K562 (cell line): ENCODE measurements at regions not wholly inside any gene's neighbourhood (a gene's known extent, or its start where the extent isn't known, plus 50 kb on each side); places are given as distances from the start of the nearest gene placed in this dataset.

Experiments
- BCL6 ChIP-seq: fragments of 250-450 bp; sonication (Bioruptor Pico); IDR thresholded peaks from 2 replicates; pipeline ENCODE4 v1.4.0; 2020
- CBX3 ChIP-seq, 2 experiments: IDR thresholded peaks; 1 replicate in 1 of 2; 2 replicates in 1 of 2; pipeline ENCODE4 v1.6.1; 2012; ENCODE audit warnings: inconsistent platforms in 2 of 2, low read length in 2 of 2, borderline replicate concordance in 1 of 2, control low read depth in 1 of 2
- ETV5 ChIP-seq: sonication (generic); formaldehyde crosslinking; IDR thresholded peaks from 2 replicates; pipeline ENCODE4 v1.4.0; 2020; ENCODE audit warnings: low read depth, mild to moderate bottlenecking, missing genetic modification reagents
- FOXA3 ChIP-seq, 2 experiments: fragments of 450-650 bp in 1 of 2; sonication (generic) in 1 of 2; formaldehyde crosslinking; IDR thresholded peaks in 1 of 2; conservative IDR thresholded peaks in 1 of 2; 2 replicates each; pipeline versions ENCODE4 v1.4.0 to v1.8.0; 2020 to 2022; ENCODE audit warnings: mild to moderate bottlenecking in 2 of 2, missing genetic modification reagents in 1 of 2
- NFXL1 ChIP-seq: fragments of 450-650 bp; formaldehyde crosslinking; IDR thresholded peaks from 2 replicates; pipeline ENCODE4 v1.4.0; 2021; ENCODE audit warnings: mild to moderate bottlenecking
- TAF9B ChIP-seq: fragments of 450-650 bp; IDR thresholded peaks from 2 replicates; pipeline ENCODE4 v1.6.1; 2018; ENCODE audit warnings: mild to moderate bottlenecking; ENCODE audit not compliant: partially characterized antibody
- ZNF354B ChIP-seq: fragments of 250-450 bp; sonication (Bioruptor Pico); IDR thresholded peaks from 2 replicates; pipeline ENCODE4 v1.4.0; 2020
- TF ChIP-seq, protein P1 (sequence below), 2 experiments: fragments of 450-650 bp in 1 of 2; sonication (generic) in 1 of 2; formaldehyde crosslinking in 1 of 2; IDR thresholded peaks in 1 of 2; conservative IDR thresholded peaks in 1 of 2; 2 replicates each; pipeline versions ENCODE4 v1.6.1 to v1.8.1; 2016 to 2023; ENCODE audit warnings: mild to moderate bottlenecking in 2 of 2, moderate library complexity in 2 of 2, inconsistent platforms in 1 of 2, missing genetic modification reagents in 1 of 2
- TF ChIP-seq, protein P2 (sequence below): sonication (generic); formaldehyde crosslinking; IDR thresholded peaks from 2 replicates; pipeline ENCODE4 v1.8.1; 2023; ENCODE audit warnings: mild to moderate bottlenecking, missing genetic modification reagents

DNA sequence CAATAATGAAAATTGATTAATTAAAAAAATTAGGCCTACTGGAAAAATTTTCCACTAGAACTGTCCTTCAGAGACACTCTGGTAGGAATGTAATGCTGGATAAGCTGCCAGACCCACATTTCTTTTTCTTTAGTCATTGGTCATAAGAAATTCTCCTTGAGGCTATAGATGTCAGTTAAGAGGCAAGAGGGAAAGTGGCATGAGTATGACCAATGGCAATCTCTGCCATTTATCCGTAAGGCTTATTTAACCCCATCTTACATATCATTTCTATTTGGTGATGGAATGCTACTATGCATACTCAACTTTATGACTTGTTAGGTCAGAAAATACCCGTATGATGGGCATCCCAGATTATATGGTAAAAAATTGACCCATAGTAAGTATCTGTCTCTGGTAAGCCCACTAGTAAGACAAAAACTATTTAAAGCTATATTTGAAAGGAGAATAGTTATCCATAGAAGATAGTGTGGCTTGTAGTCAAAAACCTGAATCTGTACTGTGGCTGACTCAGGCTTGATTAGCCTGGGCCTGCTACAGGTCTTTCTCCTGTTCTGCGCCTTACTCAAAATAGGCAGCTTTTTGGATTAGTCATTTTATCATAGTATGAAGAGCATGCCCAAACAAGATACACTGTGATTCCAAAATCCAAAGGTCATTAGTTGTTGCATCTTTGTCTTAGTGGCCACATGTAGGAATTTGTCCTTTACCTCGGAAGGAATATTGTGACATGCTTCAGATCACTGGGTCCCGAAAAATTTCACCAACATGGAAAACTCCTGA lies 314.7 kb downstream of the PYDC2 start (continued):
- TF ChIP-seq CBX3 (IDR thresholded peaks at IDR 0.05; ENCODE audit: borderline replicate concordance in 1 of 2, low read length in 2 of 2) (no peak), NFXL1 (CRISPR knock-in tag) (no peak), FOXA3 (CRISPR knock-in tag; conservative IDR thresholded peaks at IDR 0.05 in 1 of 2, IDR thresholded peaks at IDR 0.05 in 1 of 2) (no peak), TAF9B (no peak), ETV5 (CRISPR knock-in tag) (no peak), BCL6 (CRISPR knock-in tag) (no peak), ZNF354B (no peak)
- TF ChIP-seq, protein P1, sequence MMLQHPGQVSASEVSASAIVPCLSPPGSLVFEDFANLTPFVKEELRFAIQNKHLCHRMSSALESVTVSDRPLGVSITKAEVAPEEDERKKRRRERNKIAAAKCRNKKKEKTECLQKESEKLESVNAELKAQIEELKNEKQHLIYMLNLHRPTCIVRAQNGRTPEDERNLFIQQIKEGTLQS (IDR thresholded peaks at IDR 0.05) = no peak
- TF ChIP-seq, protein P1 (CRISPR knock-in tag; conservative IDR thresholded peaks at IDR 0.05) = no peak
- TF ChIP-seq, protein P2, sequence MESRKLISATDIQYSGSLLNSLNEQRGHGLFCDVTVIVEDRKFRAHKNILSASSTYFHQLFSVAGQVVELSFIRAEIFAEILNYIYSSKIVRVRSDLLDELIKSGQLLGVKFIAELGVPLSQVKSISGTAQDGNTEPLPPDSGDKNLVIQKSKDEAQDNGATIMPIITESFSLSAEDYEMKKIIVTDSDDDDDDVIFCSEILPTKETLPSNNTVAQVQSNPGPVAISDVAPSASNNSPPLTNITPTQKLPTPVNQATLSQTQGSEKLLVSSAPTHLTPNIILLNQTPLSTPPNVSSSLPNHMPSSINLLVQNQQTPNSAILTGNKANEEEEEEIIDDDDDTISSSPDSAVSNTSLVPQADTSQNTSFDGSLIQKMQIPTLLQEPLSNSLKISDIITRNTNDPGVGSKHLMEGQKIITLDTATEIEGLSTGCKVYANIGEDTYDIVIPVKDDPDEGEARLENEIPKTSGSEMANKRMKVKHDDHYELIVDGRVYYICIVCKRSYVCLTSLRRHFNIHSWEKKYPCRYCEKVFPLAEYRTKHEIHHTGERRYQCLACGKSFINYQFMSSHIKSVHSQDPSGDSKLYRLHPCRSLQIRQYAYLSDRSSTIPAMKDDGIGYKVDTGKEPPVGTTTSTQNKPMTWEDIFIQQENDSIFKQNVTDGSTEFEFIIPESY (CRISPR knock-in tag) = no peak
